CD14-positive monocyte (primary cell): ENCODE measurements at regions not wholly inside any gene's neighbourhood (a gene's known extent, or its start where the extent isn't known, plus 50 kb on each side); places are given as distances from the start of the nearest gene placed in this dataset.

Experiments used
- DNase-seq, 3 donors: peaks; one replicate each; pipeline ENCODE4 v3.0.0-alpha.2; 2011 to 2022
- H2AFZ ChIP-seq: 2 replicates; pipeline ENCODE4 v1.6.0; 2012; ENCODE audit warnings: mild to moderate bottlenecking, low read depth, low read length, inconsistent platforms; ENCODE audit not compliant: insufficient read depth, poor library complexity, severe bottlenecking
- H3K27ac ChIP-seq, 2 donors: 1 replicate in 1 of 2; 2 replicates in 1 of 2; pipeline ENCODE4 v1.5.1; 2012 to 2013; ENCODE audit warnings: low read length in 2 of 2, control low read depth in 1 of 2, inconsistent platforms in 1 of 2, low read depth in 1 of 2, mild to moderate bottlenecking in 1 of 2
- H3K27me3 ChIP-seq, 2 donors: one replicate each; pipeline versions ENCODE4 v1.6.0 to v1.6.1; 2011 to 2013; ENCODE audit warnings: low read length in 2 of 2; ENCODE audit not compliant: control insufficient read depth in 2 of 2, insufficient read depth in 2 of 2
- H3K36me3 ChIP-seq, 2 donors: replicated peaks in 1 of 2; 1 replicate in 1 of 2; 2 replicates in 1 of 2; pipeline versions ENCODE4 v1.5.1 to v1.6.1; 2012 to 2013; ENCODE audit warnings: low read length in 2 of 2, control low read depth in 1 of 2, inconsistent platforms in 1 of 2, mild to moderate bottlenecking in 1 of 2; ENCODE audit not compliant: insufficient read depth in 2 of 2, control insufficient read depth in 1 of 2
- H3K4me1 ChIP-seq, 2 donors: 1 replicate in 1 of 2; 2 replicates in 1 of 2; pipeline versions ENCODE4 v1.5.1 to v1.6.1; 2012 to 2013; ENCODE audit warnings: low read length in 2 of 2, control low read depth in 1 of 2, inconsistent platforms in 1 of 2, mild to moderate bottlenecking in 1 of 2, moderate library complexity in 1 of 2; ENCODE audit not compliant: insufficient read depth in 2 of 2, control insufficient read depth in 1 of 2
- H3K4me2 ChIP-seq: replicated peaks from 2 replicates; pipeline ENCODE3; 2012; ENCODE audit warnings: low read length, moderate library complexity, mild to moderate bottlenecking; ENCODE audit not compliant: poor library complexity, severe bottlenecking; ENCODE audit errors: extremely low read depth
- H3K4me3 ChIP-seq, 3 experiments: fragments of 200-600 bp in 1 of 3; sonication (generic) in 1 of 3; replicated peaks in 1 of 3; 1 replicate in 2 of 3; 2 replicates in 1 of 3; pipeline ENCODE4 v1.5.1; 2011 to 2013; ENCODE audit warnings: low read length in 3 of 3, mild to moderate bottlenecking in 3 of 3, control low read depth in 2 of 3, low read depth in 2 of 3, inconsistent platforms in 1 of 3, moderate library complexity in 1 of 3
- H3K79me2 ChIP-seq: 2 replicates; pipeline ENCODE4 v1.6.0; 2012; ENCODE audit warnings: mild to moderate bottlenecking, control low read depth, inconsistent platforms, low read length, moderate library complexity; ENCODE audit not compliant: insufficient read depth
- H3K9ac ChIP-seq: 2 replicates; pipeline ENCODE4 v1.6.0; 2017; ENCODE audit warnings: low read length, mild to moderate bottlenecking; ENCODE audit not compliant: insufficient read depth, poor library complexity, severe bottlenecking
- H3K9me3 ChIP-seq, 2 donors: replicated peaks in 1 of 2; 1 replicate in 1 of 2; 2 replicates in 1 of 2; pipeline versions ENCODE4 v1.5.1 to v1.6.1; 2012 to 2013; ENCODE audit warnings: low read length in 2 of 2, control low read depth in 1 of 2; ENCODE audit not compliant: control insufficient read depth in 1 of 2, insufficient read depth in 1 of 2
- H4K20me1 ChIP-seq: 2 replicates; pipeline ENCODE4 v1.6.0; 2012; ENCODE audit warnings: mild to moderate bottlenecking, low read length, control low read depth, moderate library complexity; ENCODE audit not compliant: insufficient read depth
- H3K27ac Mint-ChIP-seq, 7 donors: one replicate each; pipeline ENCODE4 v1.8.0; 2020; ENCODE audit warnings: mild to moderate bottlenecking in 7 of 7, mixed read lengths in 7 of 7, moderate library complexity in 6 of 7, inconsistent platforms in 2 of 7
- H3K27me3 Mint-ChIP-seq, 3 donors: one replicate each; pipeline ENCODE4 v1.8.0; 2021 to 2022; ENCODE audit warnings: low read depth in 3 of 3, mild to moderate bottlenecking in 3 of 3, mixed read lengths in 3 of 3, moderate library complexity in 3 of 3, inconsistent platforms in 1 of 3
- H3K36me3 Mint-ChIP-seq, 2 donors: one replicate each; pipeline ENCODE4 v1.8.0; 2020; ENCODE audit warnings: mixed read lengths in 2 of 2, inconsistent platforms in 1 of 2, mild to moderate bottlenecking in 1 of 2
- H3K4me1 Mint-ChIP-seq: one replicate; pipeline ENCODE4 v1.8.0; 2020; ENCODE audit warnings: mild to moderate bottlenecking, mixed read lengths
- H3K4me3 Mint-ChIP-seq, 2 donors: one replicate each; pipeline ENCODE4 v1.8.0; 2020; ENCODE audit warnings: mild to moderate bottlenecking in 2 of 2, mixed read lengths in 2 of 2, moderate library complexity in 1 of 2
- H3K9me3 Mint-ChIP-seq, 7 donors: one replicate each; pipeline ENCODE4 v1.8.0; 2020 to 2022; ENCODE audit warnings: mixed read lengths in 7 of 7, mild to moderate bottlenecking in 6 of 7, moderate library complexity in 6 of 7, inconsistent platforms in 2 of 7
- CTCF ChIP-seq: fragments of 200-600 bp; IDR thresholded peaks from one replicate; pipeline ENCODE4 v1.8.0; 2022; ENCODE audit warnings: antibody characterized with exemption, mild to moderate bottlenecking
- WGBS: methylation state at CpG from one replicate; pipeline ENCODE4 v1.1.5; 2013; ENCODE audit warnings: missing lambda C conversion rate; ENCODE audit not compliant: insufficient coverage; 5-methylcytosine and 5-hydroxymethylcytosine counted together
- intact Hi-C, 2 donors: fragments of 100-400 bp; cut with micrococcal nuclease; formaldehyde crosslinking; loops; one replicate each; pipeline versions ENCODE4 v1.15.0 to v1.15.1; 2023

- Histone ChIP-seq H3K4me3 (no peak overlapping the region), H3K9ac (no peak overlapping the region), H3K36me3 (no peaks in the 10 kb centered on the region), H2AFZ (no peak overlapping the region), H3K27me3 (no peaks in the 10 kb centered on the region), H3K9me3 (no peaks in the 10 kb centered on the region), H3K27ac (no peak overlapping the region), H4K20me1 (no peaks in the 10 kb centered on the region), H3K4me2 (no peak overlapping the region), H3K79me2 (no peaks in the 10 kb centered on the region), H3K4me1 (no peaks in the 10 kb centered on the region)
- Mint-ChIP-seq H3K4me3 (no peak overlapping the region), H3K27me3 (no peaks in the 10 kb centered on the region), H3K4me1 (no peaks in the 10 kb centered on the region), H3K36me3 (no peaks in the 10 kb centered on the region), H3K27ac (no peak overlapping the region), H3K9me3 (peaks cover 0 to 6% (median 2%) of the 10 kb centered on the region in 7 donors)
- WGBS: no CpG with 5 or more reads among the region's 3 CpGs
- no peak for TF ChIP-seq CTCF
- no peak for DNase-seq
- intact Hi-C loops: no loop called here
These were observed 457.6 kb upstream of the ZNF337 start for GRCh38 chr20:26154224-26154623.

- Histone ChIP-seq H3K4me1 (no peaks in the 10 kb centered on the region), H3K4me2 (no peak overlapping the region), H3K36me3 (no peaks in the 10 kb centered on the region), H3K4me3 (no peak overlapping the region), H3K9me3 (peaks cover 10 to 22% of the 10 kb centered on the region in 2 donors), H2AFZ (no peak overlapping the region), H3K27ac (no peak overlapping the region), H3K79me2 (no peaks in the 10 kb centered on the region), H3K9ac (no peak overlapping the region), H3K27me3 (no peaks in the 10 kb centered on the region), H4K20me1 (no peaks in the 10 kb centered on the region)
- TF ChIP-seq CTCF: no peak
- Mint-ChIP-seq H3K4me3 (no peak overlapping the region), H3K9me3 (peaks cover 5 to 29% (median 18%) of the 10 kb centered on the region in 7 donors), H3K4me1 (no peaks in the 10 kb centered on the region), H3K36me3 (no peaks in the 10 kb centered on the region), H3K27ac (no peak overlapping the region), H3K27me3 (peaks cover 0 to 4% (median 0%) of the 10 kb centered on the region in 3 donors)
- intact Hi-C loops: no loop called here
- 91% methylated on average over 19 of the region's 19 CpGs for WGBS
- DNase-seq: no peak
These were observed 438.9 kb upstream of the ZNF337 start for GRCh38 chr20:26135325-26136110.
